B cell (primary cell): ENCODE measurements at regions not wholly inside any gene's neighbourhood (a gene's known extent, or its start where the extent isn't known, plus 50 kb on each side); places are given as distances from the start of the nearest gene placed in this dataset.

Experiments
- ATAC-seq: fragments of 200-7000 bp; cut with Tn5 transposase; one replicate; pipeline ENCODE4 v1.10.0; 2021; ENCODE audit warnings: low read depth, mild to moderate bottlenecking, moderate number of reproducible peaks, moderate library complexity
- CTCF ChIA-PET: fragments of 350-600 bp; sonication (Branson Sonifier 250); formaldehyde crosslinking; loops from one replicate; lab custom pipeline; 2021; ENCODE audit warnings: antibody characterized with exemption, inconsistent platforms; lab: Charles Lee
- POLR2A ChIA-PET: fragments of 350-600 bp; sonication (Branson Sonifier 250); formaldehyde crosslinking; loops from one replicate; lab custom pipeline; 2021; ENCODE audit warnings: antibody characterized with exemption; lab: Charles Lee
- DNase-seq: peaks from one replicate; pipeline ENCODE4 v3.0.0; 2013
- H2AFZ ChIP-seq: 2 replicates; pipeline ENCODE4 v1.6.1; 2012; ENCODE audit warnings: mild to moderate bottlenecking, low read depth, low read length; ENCODE audit not compliant: insufficient read depth, poor library complexity, severe bottlenecking
- H3K27ac ChIP-seq, 2 donors: 1 replicate in 1 of 2; 2 replicates in 1 of 2; pipeline ENCODE4 v1.5.1; 2012 to 2013; ENCODE audit warnings: low read length in 2 of 2, mild to moderate bottlenecking in 2 of 2, moderate library complexity in 1 of 2
- H3K27me3 ChIP-seq, 4 experiments: fragments of 200-600 bp in 1 of 4; sonication (generic) in 1 of 4; replicated peaks in 1 of 4; 1 replicate in 2 of 4; 2 replicates in 2 of 4; pipeline versions ENCODE4 v1.6.1 to v1.7.0; 2013 to 2016; ENCODE audit warnings: low read length in 3 of 4, mild to moderate bottlenecking in 2 of 4, mixed read lengths in 1 of 4, moderate library complexity in 1 of 4; ENCODE audit not compliant: insufficient read depth in 4 of 4, control insufficient read depth in 3 of 4; ENCODE audit errors: control extremely low read depth in 1 of 4
- H3K36me3 ChIP-seq, 2 experiments: replicated peaks in 1 of 2; 1 replicate in 1 of 2; 2 replicates in 1 of 2; pipeline versions ENCODE4 v1.6.1 to v1.7.1; 2013; ENCODE audit warnings: low read length in 1 of 2; ENCODE audit not compliant: insufficient read depth in 2 of 2, control insufficient read depth in 1 of 2; ENCODE audit errors: control extremely low read depth in 1 of 2, extremely low read depth in 1 of 2
- H3K4me1 ChIP-seq, 2 donors: fragments of 200-600 bp in 1 of 2; sonication (generic) in 1 of 2; 1 replicate in 1 of 2; 2 replicates in 1 of 2; pipeline versions ENCODE4 v1.5.1 to v1.6.1; 2013 to 2017; ENCODE audit warnings: low read length in 2 of 2; ENCODE audit not compliant: control insufficient read depth in 2 of 2, insufficient read depth in 2 of 2
- H3K4me2 ChIP-seq: replicated peaks from 2 replicates; pipeline ENCODE3; 2012; ENCODE audit warnings: mild to moderate bottlenecking, low read depth, low read length; ENCODE audit not compliant: poor library complexity, severe bottlenecking
- H3K4me3 ChIP-seq, 5 experiments: fragments of 200-600 bp in 1 of 5; sonication (generic) in 1 of 5; 1 replicate in 3 of 5; 2 replicates in 2 of 5; pipeline versions ENCODE4 v1.5.1 to v1.7.0; 2011 to 2016; ENCODE audit warnings: low read length in 4 of 5, mild to moderate bottlenecking in 4 of 5, low read depth in 2 of 5, control low read depth in 1 of 5, moderate library complexity in 1 of 5; ENCODE audit not compliant: insufficient read depth in 1 of 5; ENCODE audit errors: control extremely low read depth in 1 of 5, extremely low read depth in 1 of 5
- H3K79me2 ChIP-seq: fragments of 200-600 bp; sonication (generic); one replicate; pipeline ENCODE4 v1.6.0; 2016; ENCODE audit warnings: low read length; ENCODE audit not compliant: control insufficient read depth, insufficient read depth
- H3K9ac ChIP-seq: fragments of 200-600 bp; sonication (generic); 2 replicates; pipeline ENCODE4 v1.6.1; 2017; ENCODE audit warnings: mild to moderate bottlenecking, low read length, moderate library complexity
- H3K9me3 ChIP-seq, 3 donors: one replicate each; pipeline versions ENCODE4 v1.6.1 to v1.7.1; 2013; ENCODE audit warnings: low read length in 2 of 3; ENCODE audit not compliant: control insufficient read depth in 2 of 3, insufficient read depth in 1 of 3; ENCODE audit errors: control extremely low read depth in 1 of 3
- H4K20me1 ChIP-seq: 2 replicates; pipeline ENCODE4 v1.6.0; 2012; ENCODE audit warnings: mild to moderate bottlenecking, low read length; ENCODE audit not compliant: insufficient read depth, control insufficient read depth, poor library complexity, severe bottlenecking
- H3K27ac Mint-ChIP-seq: one replicate; pipeline ENCODE4 v1.8.0; 2021; ENCODE audit warnings: mixed read lengths
- H3K27me3 Mint-ChIP-seq: one replicate; pipeline ENCODE4 v1.8.0; 2021; ENCODE audit warnings: mixed read lengths
- H3K4me1 Mint-ChIP-seq: one replicate; pipeline ENCODE4 v1.8.0; 2021; ENCODE audit warnings: mixed read lengths
- H3K4me3 Mint-ChIP-seq: one replicate; pipeline ENCODE4 v1.8.0; 2021; ENCODE audit warnings: mixed read lengths
- H3K9me3 Mint-ChIP-seq: one replicate; pipeline ENCODE4 v1.8.0; 2022; ENCODE audit warnings: mixed read lengths; ENCODE audit not compliant: insufficient read depth
- EZH2 ChIP-seq: IDR thresholded peaks from 2 replicates; pipeline ENCODE4 v1.6.1; 2012; ENCODE audit warnings: borderline replicate concordance, low read depth, mild to moderate bottlenecking, moderate library complexity, low read length; ENCODE audit not compliant: insufficient read depth, poor library complexity, severe bottlenecking
- whole genome bisulfite sequencing: methylation state at CpG from one replicate; pipeline ENCODE4 v1.1.5; 2013; ENCODE audit warnings: missing lambda C conversion rate; ENCODE audit not compliant: insufficient coverage; 5-methylcytosine and 5-hydroxymethylcytosine counted together
- intact Hi-C: fragments of 100-400 bp; cut with micrococcal nuclease; formaldehyde crosslinking; loops from one replicate; pipeline ENCODE4 v1.10.0; 2022
- TF ChIP-seq, protein P1 (sequence below): fragments of 200-600 bp; IDR thresholded peaks from one replicate; pipeline ENCODE4 v1.8.0; 2022; ENCODE audit warnings: antibody characterized with exemption, mild to moderate bottlenecking

DNA sequence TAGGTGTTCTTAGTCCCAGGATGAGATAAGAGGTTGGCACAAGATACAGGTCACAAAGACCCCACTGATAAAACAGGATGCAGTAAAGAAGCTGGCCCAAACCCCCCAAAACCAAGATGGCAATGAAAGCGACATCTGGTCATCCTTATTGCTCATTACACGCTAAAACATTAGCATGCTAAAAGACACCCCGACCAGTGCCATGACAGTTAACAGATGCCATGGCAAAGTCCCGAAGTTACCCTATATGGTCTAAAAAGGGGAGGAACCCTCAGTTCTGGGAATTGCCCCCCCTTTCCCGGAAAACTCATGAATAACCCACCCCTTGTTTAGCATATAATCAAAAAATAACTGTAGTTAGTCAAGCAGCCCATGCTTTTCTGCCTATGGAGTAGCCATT is 251.1 kb downstream of the SLC4A3 start:
- Histone ChIP-seq H3K79me2 (no peaks in the 10 kb centered on the region), H3K9ac (no peak overlapping the region), H3K27ac (no peak overlapping the region), H3K4me1 (no peaks in the 10 kb centered on the region), H3K27me3 (no peaks in the 10 kb centered on the region), H3K4me3 (no peak overlapping the region), H4K20me1 (no peaks in the 10 kb centered on the region), H2AFZ (no peak overlapping the region), H3K9me3 (peaks cover 0 to 3% (median 0%) of the 10 kb centered on the region in 3 donors), H3K36me3 (no peaks in the 10 kb centered on the region), H3K4me2 (no peak overlapping the region)
- 100% methylated on average over 1 of the region's 5 CpGs for WGBS
- H3K27me3 Mint-ChIP-seq, result no peaks in the 10 kb centered on the region
- POLR2A ChIA-PET, result no interaction called here
- H3K27ac Mint-ChIP-seq, result no peak overlapping the region
- H3K9me3 Mint-ChIP-seq, result no peaks in the 10 kb centered on the region
- ATAC-seq (no peak), DNase-seq (no peak)
- no peak for TF ChIP-seq EZH2
- TF ChIP-seq, protein P1, sequence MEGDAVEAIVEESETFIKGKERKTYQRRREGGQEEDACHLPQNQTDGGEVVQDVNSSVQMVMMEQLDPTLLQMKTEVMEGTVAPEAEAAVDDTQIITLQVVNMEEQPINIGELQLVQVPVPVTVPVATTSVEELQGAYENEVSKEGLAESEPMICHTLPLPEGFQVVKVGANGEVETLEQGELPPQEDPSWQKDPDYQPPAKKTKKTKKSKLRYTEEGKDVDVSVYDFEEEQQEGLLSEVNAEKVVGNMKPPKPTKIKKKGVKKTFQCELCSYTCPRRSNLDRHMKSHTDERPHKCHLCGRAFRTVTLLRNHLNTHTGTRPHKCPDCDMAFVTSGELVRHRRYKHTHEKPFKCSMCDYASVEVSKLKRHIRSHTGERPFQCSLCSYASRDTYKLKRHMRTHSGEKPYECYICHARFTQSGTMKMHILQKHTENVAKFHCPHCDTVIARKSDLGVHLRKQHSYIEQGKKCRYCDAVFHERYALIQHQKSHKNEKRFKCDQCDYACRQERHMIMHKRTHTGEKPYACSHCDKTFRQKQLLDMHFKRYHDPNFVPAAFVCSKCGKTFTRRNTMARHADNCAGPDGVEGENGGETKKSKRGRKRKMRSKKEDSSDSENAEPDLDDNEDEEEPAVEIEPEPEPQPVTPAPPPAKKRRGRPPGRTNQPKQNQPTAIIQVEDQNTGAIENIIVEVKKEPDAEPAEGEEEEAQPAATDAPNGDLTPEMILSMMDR, result no peak
- H3K4me3 Mint-ChIP-seq, result no peak overlapping the region
- H3K4me1 Mint-ChIP-seq, result no peaks in the 10 kb centered on the region
- CTCF ChIA-PET, result no interaction called here
- intact Hi-C loops, result no loop called here

DNA sequence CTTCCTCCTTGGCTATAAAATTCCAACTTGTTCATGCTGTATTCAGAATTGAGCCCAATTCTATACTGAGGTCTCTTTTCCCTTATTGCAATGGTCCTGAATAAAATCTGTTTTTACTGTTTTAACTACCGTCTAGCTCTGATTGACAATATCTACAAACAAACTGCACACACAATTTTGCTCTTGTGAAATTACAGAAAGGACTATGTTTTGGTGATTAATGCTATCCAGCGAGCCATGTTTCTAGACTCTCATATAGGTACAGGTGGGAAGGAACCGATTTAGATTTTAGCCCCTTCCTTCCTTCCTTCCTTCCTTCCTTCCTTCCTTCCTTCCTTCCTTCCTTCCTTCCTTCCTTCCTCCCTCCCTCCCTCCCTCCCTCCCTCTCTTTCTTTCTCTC is 254.4 kb downstream of the SLC4A3 start:
- ATAC-seq (no peak), DNase-seq (no peak)
- POLR2A ChIA-PET, result no interaction called here
- no peaks in the 10 kb centered on the region for H3K9me3 Mint-ChIP-seq
- H3K79me2 ChIP-seq, result no peaks in the 10 kb centered on the region
- H3K4me3 Mint-ChIP-seq, result no peak overlapping the region
- no peak overlapping the region for H3K27ac Mint-ChIP-seq
- H2AFZ ChIP-seq, result no peak overlapping the region
- intact Hi-C loops, result no loop called here
- H4K20me1 ChIP-seq, result no peaks in the 10 kb centered on the region
- no peak for TF ChIP-seq EZH2
- TF ChIP-seq, protein P1, result no peak
- no peak overlapping the region for H3K27ac ChIP-seq
- CTCF ChIA-PET, result no interaction called here
- H3K9me3 ChIP-seq, result peaks cover 0 to 3% (median 0%) of the 10 kb centered on the region in 3 donors
- no peaks in the 10 kb centered on the region for H3K27me3 Mint-ChIP-seq
- no peaks in the 10 kb centered on the region for H3K4me1 ChIP-seq
- WGBS, result no CpG with 5 or more reads among the region's 3 CpGs
- H3K36me3 ChIP-seq, result no peaks in the 10 kb centered on the region
- peaks cover 0 to 1% (median 0%) of the 10 kb centered on the region in 4 experiments for H3K27me3 ChIP-seq
- no peak overlapping the region for H3K4me3 ChIP-seq
- no peaks in the 10 kb centered on the region for H3K4me1 Mint-ChIP-seq
- no peak overlapping the region for H3K4me2 ChIP-seq
- H3K9ac ChIP-seq, result no peak overlapping the region
